H1 (cell line): ENCODE measurements at regions not wholly inside any gene's neighbourhood (a gene's known extent, or its start where the extent isn't known, plus 50 kb on each side); places are given as distances from the start of the nearest gene placed in this dataset.

ENCODE experiments used
- ASH2L ChIP-seq: fragments of 200-600, 300-600 bp; sonication (generic); IDR thresholded peaks from one replicate; pipeline ENCODE4 v1.7.1; 2017; ENCODE audit warnings: low read length
- CEBPB ChIP-seq: IDR thresholded peaks from 2 replicates; pipeline ENCODE4 v1.6.1; 2012; ENCODE audit warnings: low read depth, low read length
- CHD7 ChIP-seq: fragments of 300-600 bp; sonication (generic); IDR thresholded peaks from 2 replicates; pipeline ENCODE4 v1.7.1; 2012; ENCODE audit warnings: low read length, moderate library complexity, mild to moderate bottlenecking, inconsistent platforms; ENCODE audit not compliant: insufficient replicate concordance
- PHF8 ChIP-seq: fragments of 200-600 bp; sonication (generic); conservative IDR thresholded peaks from 2 replicates; pipeline ENCODE4 v1.7.1; 2012; ENCODE audit warnings: low read depth, mild to moderate bottlenecking, inconsistent platforms, low read length, moderate library complexity
- POLR2A ChIP-seq, 2 experiments: IDR thresholded peaks; 1 replicate in 1 of 2; 2 replicates in 1 of 2; pipeline ENCODE4 v1.6.1; 2011; ENCODE audit warnings: low read depth in 2 of 2, low read length in 2 of 2, mild to moderate bottlenecking in 2 of 2; ENCODE audit errors: control extremely low read depth in 1 of 2
- RFX5 ChIP-seq: IDR thresholded peaks from 2 replicates; pipeline ENCODE4 v1.6.1; 2011; ENCODE audit warnings: low read depth, low read length, improper control_type of control experiment, borderline replicate concordance
- SIN3A ChIP-seq, 2 experiments: IDR thresholded peaks in 1 of 2; conservative IDR thresholded peaks in 1 of 2; 2 replicates each; pipeline ENCODE4 v1.6.1; 2011 to 2012; ENCODE audit warnings: low read length in 2 of 2, improper control_type of control experiment in 1 of 2, low read depth in 1 of 2, mild to moderate bottlenecking in 1 of 2
- SRF ChIP-seq: IDR thresholded peaks from 2 replicates; pipeline ENCODE4 v1.6.1; 2011; ENCODE audit warnings: mild to moderate bottlenecking, low read depth, low read length, moderate library complexity

- no peak for TF ChIP-seq ASH2L
- TF ChIP-seq SIN3A (conservative IDR thresholded peaks at IDR 0.05 in 1 of 2, IDR thresholded peaks at IDR 0.05 in 1 of 2; ENCODE audit: low read depth in 1 of 2, low read length in 2 of 2): no peak
- no peak for TF ChIP-seq POLR2A (IDR thresholded peaks at IDR 0.05; ENCODE audit: control extremely low read depth in 1 of 2, low read depth in 2 of 2, low read length in 2 of 2)
- TF ChIP-seq CHD7: no peak
- no peak for TF ChIP-seq RFX5
- TF ChIP-seq PHF8: no peak
- TF ChIP-seq CEBPB: no peak
- no peak for TF ChIP-seq SRF
- TF ChIP-seq, all 59 proteins: peak for 0
These were observed 550.5 kb upstream of the GBE1 start (continued) for GRCh38 chr3:82311901-82312300.
